WERI-Rb-1 (cell line): ENCODE measurements at regions not wholly inside any gene's neighbourhood (a gene's known extent, or its start where the extent isn't known, plus 50 kb on each side); places are given as distances from the start of the nearest gene placed in this dataset.
"Not testable (repeated sequence)": the region's sequence is repeated elsewhere in the genome, so short reads cannot be mapped to it uniquely, and the experiment has no call there.

ENCODE experiments used
- DNase-seq: peaks from one replicate; pipeline ENCODE4 v3.0.0-alpha.2; 2020
- H3K27ac ChIP-seq: fragments of 250-450 bp; sonication (Bioruptor Pico); 2 replicates; pipeline ENCODE4 v1.5.1; 2020; ENCODE audit warnings: mild to moderate bottlenecking, moderate library complexity
- H3K27me3 ChIP-seq: fragments of 250-450 bp; sonication (Bioruptor Pico); 2 replicates; pipeline ENCODE4 v1.5.1; 2021; ENCODE audit warnings: mild to moderate bottlenecking, low read depth, moderate library complexity; ENCODE audit not compliant: insufficient read depth, severe bottlenecking
- H3K36me3 ChIP-seq: fragments of 250-450 bp; sonication (Bioruptor Pico); 2 replicates; pipeline ENCODE4 v1.5.1; 2020; ENCODE audit warnings: mild to moderate bottlenecking, moderate library complexity
- H3K4me3 ChIP-seq: 2 replicates; pipeline ENCODE4 v1.5.1; 2011; ENCODE audit warnings: low read depth, mild to moderate bottlenecking, control low read depth, low read length
- H3K9me3 ChIP-seq: fragments of 250-450 bp; sonication (Bioruptor Pico); 2 replicates; pipeline ENCODE4 v1.5.1; 2021; ENCODE audit warnings: mild to moderate bottlenecking, moderate library complexity; ENCODE audit not compliant: severe bottlenecking
- CTCF ChIP-seq: IDR thresholded peaks from 2 replicates; pipeline ENCODE4 v1.5.1; 2011; ENCODE audit warnings: low read depth, mild to moderate bottlenecking, control low read depth, inconsistent platforms, low read length

GRCh38 chr12:74595696-74596095 lies 58.1 kb downstream of the ATXN7L3B start:
- no peaks in the 10 kb centered on the region for H3K27me3 ChIP-seq
- no peak for TF ChIP-seq CTCF
- H3K9me3 ChIP-seq, result no peaks in the 10 kb centered on the region
- H3K4me3 ChIP-seq, result no peak overlapping the region
- DNase-seq, result no peak
- no peaks in the 10 kb centered on the region for H3K36me3 ChIP-seq
- no peak overlapping the region for H3K27ac ChIP-seq

GRCh38 chr12:74598819-74599218 lies 61.2 kb downstream of the ATXN7L3B start:
- Histone ChIP-seq H3K9me3 (no peaks in the 10 kb centered on the region), H3K27me3 (no peaks in the 10 kb centered on the region), H3K4me3 (no peak overlapping the region), H3K27ac (no peak overlapping the region), H3K36me3 (no peaks in the 10 kb centered on the region)
- no peak for TF ChIP-seq CTCF
- no peak for DNase-seq

- Histone ChIP-seq H3K9me3 (no peaks in the 10 kb centered on the region), H3K36me3 (no peaks in the 10 kb centered on the region), H3K4me3 (no peak overlapping the region), H3K27me3 (no peaks in the 10 kb centered on the region), H3K27ac (no peak overlapping the region)
- no peak for TF ChIP-seq CTCF
- DNase-seq, result no peak
Observed at GRCh38 chr12:74599932-74600331, 62.3 kb downstream of the ATXN7L3B start.

- H3K4me3 ChIP-seq, DNase-seq, H3K9me3 ChIP-seq, H3K27ac ChIP-seq, H3K36me3 ChIP-seq, H3K27me3 ChIP-seq: not testable (repeated sequence)
Observed at GRCh38 chr12:74600817-74601216, 63.2 kb downstream of the ATXN7L3B start.

GRCh38 chr12:74602881-74603672 lies 65.4 kb downstream of the ATXN7L3B start:
- TF ChIP-seq CTCF, result no peak
- Histone ChIP-seq H3K36me3 (no peaks in the 10 kb centered on the region), H3K9me3 (no peaks in the 10 kb centered on the region), H3K4me3 (no peak overlapping the region), H3K27me3 (no peaks in the 10 kb centered on the region), H3K27ac (no peak overlapping the region)
- DNase-seq, result no peak

GRCh38 chr12:74608231-74608775 lies 70.7 kb downstream of the ATXN7L3B start:
- no peak overlapping the region for H3K27ac ChIP-seq
- H3K27me3 ChIP-seq, result no peaks in the 10 kb centered on the region
- no peaks in the 10 kb centered on the region for H3K9me3 ChIP-seq
- DNase-seq, result no peak
- no peak for TF ChIP-seq CTCF
- H3K36me3 ChIP-seq, result no peaks in the 10 kb centered on the region
- no peak overlapping the region for H3K4me3 ChIP-seq
